ENCODE measurements at regions not wholly inside any gene's neighbourhood (a gene's known extent, or its start where the extent isn't known, plus 50 kb on each side); places are given as distances from the start of the nearest gene placed in this dataset.
"Not testable (repeated sequence)": the region's sequence is repeated elsewhere in the genome, so short reads cannot be mapped to it uniquely, and the experiment has no call there.

DNA sequence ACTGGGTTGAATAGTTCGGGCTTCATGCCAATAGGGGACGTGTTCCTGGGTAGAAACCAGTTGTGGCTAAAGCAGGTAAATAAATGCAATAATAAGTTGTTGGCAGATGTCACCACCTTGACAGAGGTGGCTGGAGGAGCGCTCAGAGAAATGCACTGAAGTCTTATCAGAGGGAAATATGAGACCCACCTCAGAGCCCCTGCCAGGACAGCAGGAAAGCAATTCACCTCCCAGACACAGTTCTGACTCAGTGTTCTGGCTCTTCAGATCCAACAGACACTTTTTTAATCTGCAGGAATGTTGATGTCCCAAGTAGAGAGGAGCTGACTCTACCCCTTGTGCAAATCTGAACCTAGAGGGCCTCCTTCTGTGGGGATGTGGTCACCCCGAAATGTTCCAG is 687.1 kb upstream of the FBXO33 start:
- no peak for DNase-seq (ENCODE audit: low read depth)

GRCh38 chr14:40115583-40115982 is 683.4 kb upstream of the FBXO33 start:
- DNase-seq (ENCODE audit: low read depth) = no peak

- DNase-seq (ENCODE audit: low read depth) = no peak
Observed at GRCh38 chr14:40113671-40114070, 681.4 kb upstream of the FBXO33 start.

DNA sequence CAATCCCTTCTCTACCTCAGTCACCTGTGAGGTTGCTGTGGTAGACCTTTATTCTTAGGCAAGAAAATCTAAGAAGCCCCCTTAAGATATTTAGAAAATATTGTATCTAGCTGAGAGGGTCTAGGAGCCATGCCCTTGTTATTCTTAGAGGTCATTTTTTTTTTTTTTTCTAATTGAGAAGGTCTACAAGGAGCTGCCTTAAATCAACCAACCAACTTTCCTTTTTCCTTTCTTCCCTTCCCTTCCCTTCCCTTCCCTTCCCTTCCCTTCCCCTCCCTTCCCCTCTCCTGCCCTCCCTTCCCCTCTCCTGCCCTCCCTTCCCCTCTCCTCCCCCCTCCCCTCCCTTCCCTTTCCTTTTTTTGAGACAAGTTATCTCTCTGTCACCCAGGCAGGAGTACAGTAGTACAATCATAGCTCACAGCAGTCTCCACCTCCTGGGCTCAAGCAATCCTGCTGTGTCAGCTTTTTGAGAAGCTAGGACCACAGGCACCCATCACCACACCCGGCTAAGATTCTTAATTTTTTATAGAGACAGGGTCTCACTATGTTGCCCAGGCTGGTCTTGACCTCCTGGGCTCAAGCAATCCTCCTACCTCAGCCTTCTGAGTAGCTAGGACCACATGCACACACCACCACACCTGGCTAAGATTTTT is 668.4 kb upstream of the FBXO33 start:
- no peak for DNase-seq (ENCODE audit: low read depth)

DNA sequence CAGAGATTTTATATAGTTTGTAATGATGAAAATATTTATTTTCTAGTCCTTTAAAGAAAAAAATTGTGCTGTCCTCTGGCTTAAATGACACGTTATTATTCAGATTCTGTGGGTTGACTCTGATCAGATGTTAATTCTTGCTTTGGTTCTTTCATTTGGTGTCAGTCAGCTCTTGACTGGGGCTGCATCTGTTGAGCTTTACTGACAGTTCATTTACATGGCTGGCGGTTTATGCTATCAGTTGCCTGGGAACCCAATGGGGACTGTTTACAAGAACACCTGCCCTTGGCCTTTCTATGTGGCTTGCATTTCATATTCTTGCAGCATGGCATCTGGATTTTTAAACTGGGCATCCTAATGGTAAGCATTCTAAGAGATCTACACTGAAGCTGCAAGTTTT is 667.1 kb upstream of the FBXO33 start:
- DNase-seq (ENCODE audit: low read depth) = no peak

- no peak for DNase-seq (ENCODE audit: low read depth)
Observed at GRCh38 chr14:40098468-40098867, 666.2 kb upstream of the FBXO33 start.

GRCh38 chr14:40096968-40097367 is 664.7 kb upstream of the FBXO33 start:
- no peak for DNase-seq (ENCODE audit: low read depth)

GRCh38 chr14:40093800-40094199 is 661.6 kb upstream of the FBXO33 start:
- no peak for DNase-seq (ENCODE audit: low read depth)

DNA sequence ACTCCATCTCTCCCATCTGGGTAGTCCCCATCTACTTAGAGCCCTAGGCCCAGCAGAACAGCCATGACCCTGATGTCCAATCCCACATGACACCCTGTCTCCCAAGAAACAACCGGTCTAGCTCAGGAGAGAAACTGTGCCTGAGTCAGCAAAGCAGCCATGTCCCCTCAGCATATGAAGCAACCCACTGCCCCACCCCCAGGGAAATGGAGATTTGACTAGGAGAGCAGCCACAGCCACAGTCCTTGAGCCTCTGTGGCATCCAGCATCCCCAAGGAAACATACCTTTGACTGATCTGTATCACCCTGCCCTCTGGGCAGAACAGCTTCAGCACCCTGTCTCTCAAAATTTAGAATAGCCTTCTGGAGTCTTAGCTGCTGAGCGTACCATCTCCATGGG is 641.9 kb upstream of the FBXO33 start:
- no peak for DNase-seq (ENCODE audit: low read depth)

GRCh38 chr14:40072175-40072574 is 639.9 kb upstream of the FBXO33 start:
- no peak for DNase-seq (ENCODE audit: low read depth)

- DNase-seq (ENCODE audit: low read depth) = no peak
Observed at GRCh38 chr14:40058901-40059897, 627.0 kb upstream of the FBXO33 start.

DNA sequence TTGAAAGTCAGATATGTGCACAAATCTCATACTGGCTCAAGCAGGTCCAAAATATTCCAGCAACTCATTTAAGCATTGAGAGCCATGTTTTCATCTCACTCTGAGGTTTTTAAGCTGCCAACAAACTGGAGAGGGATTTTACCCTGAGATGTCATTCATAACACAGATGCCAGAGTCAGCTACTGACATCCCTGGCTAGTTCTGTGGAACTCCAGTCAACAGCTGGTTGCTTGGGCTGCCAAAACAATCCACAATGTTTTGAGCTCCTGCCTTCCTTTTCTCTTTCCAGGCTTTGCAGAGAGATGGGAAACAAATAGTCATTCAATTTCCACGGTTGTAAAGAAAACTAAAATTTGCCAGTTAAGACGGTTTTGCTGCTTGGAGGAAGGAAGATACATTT is 621.2 kb upstream of the FBXO33 start:
- no peak for DNase-seq (ENCODE audit: low read depth)

DNA sequence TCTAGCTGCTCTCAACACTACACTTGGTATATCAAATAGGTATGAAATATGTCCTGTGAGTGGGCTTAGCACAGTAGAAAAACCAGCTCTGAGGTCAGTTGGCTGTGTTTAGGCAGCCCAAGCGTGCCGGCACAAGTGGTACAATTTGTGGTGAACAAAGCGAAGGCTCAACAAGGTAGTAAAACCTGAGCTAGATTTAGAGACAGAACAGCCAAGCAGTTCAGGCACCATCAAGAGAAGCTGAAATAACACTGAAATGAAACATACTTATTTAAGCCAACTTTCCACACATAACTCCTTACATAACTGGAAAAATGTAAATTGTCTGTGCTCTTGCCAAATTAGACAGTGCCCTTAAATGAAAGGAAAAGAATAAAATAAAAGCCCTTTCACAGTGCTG is 596.8 kb upstream of the FBXO33 start:
- no peak for DNase-seq (ENCODE audit: low read depth)

DNA sequence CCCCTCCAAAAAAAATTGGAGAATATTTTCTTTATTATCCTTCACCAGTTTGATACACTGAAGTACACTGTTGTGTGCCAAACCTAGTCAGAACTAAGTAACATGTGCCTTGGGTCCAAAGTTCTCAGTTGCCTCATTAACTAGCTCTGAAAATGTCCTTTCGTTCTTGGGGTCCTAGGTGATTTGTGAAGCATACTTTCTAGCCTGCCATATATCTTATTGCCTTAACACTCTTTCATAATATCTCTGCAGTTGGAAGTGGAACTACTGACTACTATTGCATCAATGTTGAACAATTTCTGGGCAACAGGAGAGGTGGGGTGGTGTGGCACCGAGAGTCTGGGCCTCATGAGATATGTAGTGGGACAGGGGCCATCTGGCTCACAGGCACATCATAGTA is 592.9 kb upstream of the FBXO33 start:
- no peak for DNase-seq (ENCODE audit: low read depth)

DNA sequence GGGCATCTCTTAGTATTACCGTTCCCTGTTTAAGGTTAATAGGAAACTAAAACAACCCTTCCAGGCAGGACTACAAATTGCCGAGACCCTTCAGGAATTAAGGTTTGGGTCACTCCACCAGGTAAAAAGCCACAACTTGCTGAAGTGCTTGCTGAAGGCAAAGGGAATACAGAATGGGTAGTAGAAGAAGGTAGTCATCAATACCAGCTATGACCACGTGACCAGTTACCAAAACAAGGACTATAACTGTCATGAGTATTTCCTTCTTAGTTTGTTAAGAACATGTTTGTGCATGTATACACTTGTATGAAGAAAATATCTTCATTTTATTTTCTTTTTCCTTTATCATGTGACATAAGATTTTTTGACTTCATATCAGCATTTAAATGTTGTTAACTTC is 578.7 kb upstream of the FBXO33 start:
- no peak for DNase-seq (ENCODE audit: low read depth)

GRCh38 chr14:40009771-40010170 is 577.5 kb upstream of the FBXO33 start:
- DNase-seq (ENCODE audit: low read depth) = no peak

- not testable (repeated sequence) for DNase-seq (ENCODE audit: low read depth)
Observed at GRCh38 chr14:40008345-40008744, 576.1 kb upstream of the FBXO33 start.

GRCh38 chr14:40004871-40005500 is 572.8 kb upstream of the FBXO33 start:
- no peak for DNase-seq (ENCODE audit: low read depth)

- DNase-seq (ENCODE audit: low read depth) = no peak
Observed at GRCh38 chr14:40003773-40004172, 571.5 kb upstream of the FBXO33 start.

- no peak for DNase-seq (ENCODE audit: low read depth)
Observed at GRCh38 chr14:39998854-39999253, 566.6 kb upstream of the FBXO33 start.

GRCh38 chr14:39998114-39998513 is 565.9 kb upstream of the FBXO33 start:
- DNase-seq (ENCODE audit: low read depth) = no peak

GRCh38 chr14:39991041-39991440 is 558.8 kb upstream of the FBXO33 start:
- no peak for DNase-seq (ENCODE audit: low read depth)

GRCh38 chr14:39988939-39989338 is 556.7 kb upstream of the FBXO33 start:
- DNase-seq (ENCODE audit: low read depth) = peak; percentile 5

Data from fibroblast of the conjunctiva (primary cell).